ENCODE measurements at regions not wholly inside any gene's neighbourhood (a gene's known extent, or its start where the extent isn't known, plus 50 kb on each side); places are given as distances from the start of the nearest gene placed in this dataset.

DNA sequence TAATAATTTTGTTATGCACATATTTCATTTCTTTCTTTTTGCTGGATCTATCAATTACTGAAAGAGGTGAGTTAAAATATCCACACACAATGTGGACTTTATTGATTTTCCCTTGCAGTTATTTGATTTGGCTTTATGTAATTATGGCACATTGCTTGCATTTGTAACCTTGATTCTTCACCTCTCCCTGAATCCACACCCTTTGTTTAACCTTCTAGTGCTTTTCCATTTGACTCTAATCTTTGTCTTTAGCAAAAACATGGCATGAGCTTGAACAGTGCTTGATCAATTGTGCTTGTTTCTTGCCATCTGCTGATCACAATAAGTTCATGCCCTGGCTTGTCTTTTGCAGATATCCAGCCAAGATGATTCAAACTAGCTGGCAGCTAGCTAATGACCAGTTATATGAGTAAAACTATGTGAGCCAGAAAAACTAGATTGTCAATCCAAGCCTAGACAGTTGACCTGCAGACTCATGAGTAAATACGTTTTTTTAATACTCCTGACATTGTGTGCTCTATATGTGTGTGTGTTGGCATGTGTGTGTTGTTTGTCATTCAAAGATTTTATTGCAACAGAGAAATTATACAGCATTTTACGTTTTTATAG lies 899.2 kb downstream of the NCAM2 start:
- TF ChIP-seq, protein P1, sequence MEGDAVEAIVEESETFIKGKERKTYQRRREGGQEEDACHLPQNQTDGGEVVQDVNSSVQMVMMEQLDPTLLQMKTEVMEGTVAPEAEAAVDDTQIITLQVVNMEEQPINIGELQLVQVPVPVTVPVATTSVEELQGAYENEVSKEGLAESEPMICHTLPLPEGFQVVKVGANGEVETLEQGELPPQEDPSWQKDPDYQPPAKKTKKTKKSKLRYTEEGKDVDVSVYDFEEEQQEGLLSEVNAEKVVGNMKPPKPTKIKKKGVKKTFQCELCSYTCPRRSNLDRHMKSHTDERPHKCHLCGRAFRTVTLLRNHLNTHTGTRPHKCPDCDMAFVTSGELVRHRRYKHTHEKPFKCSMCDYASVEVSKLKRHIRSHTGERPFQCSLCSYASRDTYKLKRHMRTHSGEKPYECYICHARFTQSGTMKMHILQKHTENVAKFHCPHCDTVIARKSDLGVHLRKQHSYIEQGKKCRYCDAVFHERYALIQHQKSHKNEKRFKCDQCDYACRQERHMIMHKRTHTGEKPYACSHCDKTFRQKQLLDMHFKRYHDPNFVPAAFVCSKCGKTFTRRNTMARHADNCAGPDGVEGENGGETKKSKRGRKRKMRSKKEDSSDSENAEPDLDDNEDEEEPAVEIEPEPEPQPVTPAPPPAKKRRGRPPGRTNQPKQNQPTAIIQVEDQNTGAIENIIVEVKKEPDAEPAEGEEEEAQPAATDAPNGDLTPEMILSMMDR (IDR thresholded peaks at IDR 0.05) = no peak
- TF ChIP-seq EP300 (IDR thresholded peaks at IDR 0.05) (no peak), POLR2A (IDR thresholded peaks at IDR 0.05) (no peak)

Data from upper lobe of left lung (tissue), 4 donors.